ENCODE measurements at regions not wholly inside any gene's neighbourhood (a gene's known extent, or its start where the extent isn't known, plus 50 kb on each side); places are given as distances from the start of the nearest gene placed in this dataset.

DNA sequence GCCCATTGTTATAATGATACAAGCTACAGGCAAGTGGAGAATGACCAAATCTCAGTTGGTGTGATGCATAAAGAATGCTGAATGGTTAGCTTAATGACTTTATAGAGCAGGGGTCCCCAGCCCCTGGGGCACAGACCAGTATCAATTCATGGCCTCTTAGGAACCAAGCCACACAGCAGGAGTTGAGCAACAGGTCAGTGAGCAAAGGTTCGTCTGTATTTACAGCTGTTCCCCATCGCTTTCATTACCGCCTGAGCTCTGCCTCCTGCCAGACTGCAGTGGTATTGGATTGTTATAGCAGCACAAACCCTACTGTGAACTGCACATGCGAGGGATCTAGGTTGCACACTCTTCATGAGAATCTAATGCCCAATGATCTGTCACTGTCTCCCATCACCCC is 114.0 kb upstream of the ZFHX3 start:
- in situ Hi-C loops (cut with HindIII; ENCODE audit: low pct_ligation_motif_present, low sequenced_read_pairs) = no loop called here
- Histone ChIP-seq H3K4me3 (ENCODE audit: low read depth, low read length) (no peak overlapping the region), H3K27me3 (replicated peaks) (no peaks in the 10 kb centered on the region), H3K27ac (no peak overlapping the region), H3K36me3 (replicated peaks) (no peaks in the 10 kb centered on the region)
- DNase-seq = no peak
- TF ChIP-seq, protein P1, sequence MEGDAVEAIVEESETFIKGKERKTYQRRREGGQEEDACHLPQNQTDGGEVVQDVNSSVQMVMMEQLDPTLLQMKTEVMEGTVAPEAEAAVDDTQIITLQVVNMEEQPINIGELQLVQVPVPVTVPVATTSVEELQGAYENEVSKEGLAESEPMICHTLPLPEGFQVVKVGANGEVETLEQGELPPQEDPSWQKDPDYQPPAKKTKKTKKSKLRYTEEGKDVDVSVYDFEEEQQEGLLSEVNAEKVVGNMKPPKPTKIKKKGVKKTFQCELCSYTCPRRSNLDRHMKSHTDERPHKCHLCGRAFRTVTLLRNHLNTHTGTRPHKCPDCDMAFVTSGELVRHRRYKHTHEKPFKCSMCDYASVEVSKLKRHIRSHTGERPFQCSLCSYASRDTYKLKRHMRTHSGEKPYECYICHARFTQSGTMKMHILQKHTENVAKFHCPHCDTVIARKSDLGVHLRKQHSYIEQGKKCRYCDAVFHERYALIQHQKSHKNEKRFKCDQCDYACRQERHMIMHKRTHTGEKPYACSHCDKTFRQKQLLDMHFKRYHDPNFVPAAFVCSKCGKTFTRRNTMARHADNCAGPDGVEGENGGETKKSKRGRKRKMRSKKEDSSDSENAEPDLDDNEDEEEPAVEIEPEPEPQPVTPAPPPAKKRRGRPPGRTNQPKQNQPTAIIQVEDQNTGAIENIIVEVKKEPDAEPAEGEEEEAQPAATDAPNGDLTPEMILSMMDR (IDR thresholded peaks at IDR 0.05; ENCODE audit: low read depth, low read length, missing control alignments) = no peak

DNA sequence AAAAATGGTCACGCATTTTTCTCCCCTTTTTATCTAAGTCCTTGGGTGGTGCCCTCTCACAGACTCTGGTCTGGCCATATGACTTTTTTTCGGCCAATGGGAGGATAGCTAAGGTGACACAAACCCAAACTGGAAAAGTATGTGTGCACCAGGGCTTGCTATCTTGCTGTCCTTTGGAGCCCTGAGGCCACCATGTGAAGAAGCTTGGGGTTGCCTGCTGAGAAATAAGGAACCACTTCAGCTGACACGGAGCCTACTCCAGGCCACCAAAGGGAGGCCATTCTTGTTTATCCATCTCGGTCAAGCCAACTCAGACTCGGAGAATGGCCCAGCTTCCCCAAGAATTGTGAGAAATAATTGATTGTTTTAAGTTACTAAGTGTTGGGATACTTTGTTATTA is 111.4 kb upstream of the ZFHX3 start:
- TF ChIP-seq, protein P1 (IDR thresholded peaks at IDR 0.05; ENCODE audit: low read depth, low read length, missing control alignments) = no peak
- Histone ChIP-seq H3K27ac (no peak overlapping the region), H3K36me3 (replicated peaks) (no peaks in the 10 kb centered on the region), H3K27me3 (replicated peaks) (no peaks in the 10 kb centered on the region), H3K4me3 (ENCODE audit: low read depth, low read length) (no peak overlapping the region)
- DNase-seq = no peak
- in situ Hi-C loops (cut with HindIII; ENCODE audit: low pct_ligation_motif_present, low sequenced_read_pairs) = no loop called here

DNA sequence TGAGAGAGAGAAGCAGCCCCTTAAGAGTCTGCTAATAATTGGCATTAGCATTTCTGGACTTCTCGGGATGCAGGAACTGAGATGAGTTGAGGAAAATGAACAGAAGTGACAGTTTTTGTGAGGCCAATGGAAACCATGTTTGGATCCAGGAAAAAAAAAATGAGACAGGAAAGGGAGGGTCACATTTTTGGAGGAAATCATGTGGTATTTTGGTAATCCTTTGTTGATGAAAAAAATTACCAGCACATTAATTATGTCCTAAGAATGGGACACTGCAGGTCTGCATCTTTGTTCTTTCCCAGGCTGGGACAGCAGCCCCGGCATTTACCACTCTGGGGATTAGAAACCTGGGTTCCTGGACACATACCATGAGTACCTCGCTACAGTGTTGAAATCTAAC is 109.9 kb upstream of the ZFHX3 start:
- DNase-seq = no peak
- Histone ChIP-seq H3K36me3 (replicated peaks) (no peaks in the 10 kb centered on the region), H3K4me3 (ENCODE audit: low read depth, low read length) (no peak overlapping the region), H3K27me3 (replicated peaks) (no peaks in the 10 kb centered on the region), H3K27ac (no peak overlapping the region)
- in situ Hi-C loops (cut with HindIII; ENCODE audit: low pct_ligation_motif_present, low sequenced_read_pairs) = no loop called here
- TF ChIP-seq, protein P1 (IDR thresholded peaks at IDR 0.05; ENCODE audit: low read depth, low read length, missing control alignments) = no peak

DNA sequence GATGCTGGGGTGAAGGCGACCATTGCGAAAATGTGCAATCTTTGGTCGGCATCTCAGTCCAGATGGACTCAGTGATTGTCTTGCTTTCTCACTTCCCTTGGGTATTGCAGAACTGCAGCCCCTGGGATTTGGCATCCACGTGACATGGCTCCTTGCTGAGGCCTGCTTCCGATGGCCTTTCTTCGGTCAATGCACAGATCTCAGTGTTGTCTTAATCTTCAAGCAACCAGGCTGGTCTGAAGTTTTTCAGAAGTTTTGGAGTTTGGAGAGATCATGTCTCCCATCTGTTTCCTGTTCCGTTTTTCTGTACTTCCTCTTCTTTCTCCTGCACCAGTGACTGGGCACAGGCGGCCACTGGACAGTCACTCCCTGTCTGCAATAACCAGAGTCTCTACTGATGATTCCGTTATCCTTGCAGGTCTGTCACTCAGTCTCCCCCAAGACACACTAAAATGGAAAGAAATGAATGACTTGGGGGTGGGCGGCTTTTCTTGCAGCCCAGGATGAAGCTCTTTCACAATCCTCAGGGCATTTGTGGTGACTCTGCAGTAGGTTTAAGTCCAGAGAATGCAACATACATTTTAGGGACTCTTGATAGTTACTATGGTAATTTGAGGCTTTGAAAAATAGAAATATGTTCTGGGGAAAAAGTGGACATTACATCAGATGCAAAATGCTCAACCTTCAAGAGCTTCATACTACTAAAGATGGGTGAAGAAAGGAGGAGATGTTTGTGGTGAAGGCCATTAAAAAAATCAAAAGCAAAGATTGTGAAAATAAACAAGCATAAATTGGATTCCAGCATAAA is 106.3 kb upstream of the ZFHX3 start:
- DNase-seq = no peak
- no peaks in the 10 kb centered on the region for H3K36me3 ChIP-seq (replicated peaks)
- H3K27ac ChIP-seq = no peak overlapping the region
- no peaks in the 10 kb centered on the region for H3K27me3 ChIP-seq (replicated peaks)
- TF ChIP-seq, protein P1 (IDR thresholded peaks at IDR 0.05; ENCODE audit: low read depth, low read length, missing control alignments) = no peak
- H3K4me3 ChIP-seq (ENCODE audit: low read depth, low read length) = no peak overlapping the region
- in situ Hi-C loops (cut with HindIII; ENCODE audit: low pct_ligation_motif_present, low sequenced_read_pairs) = no loop called here

DNA sequence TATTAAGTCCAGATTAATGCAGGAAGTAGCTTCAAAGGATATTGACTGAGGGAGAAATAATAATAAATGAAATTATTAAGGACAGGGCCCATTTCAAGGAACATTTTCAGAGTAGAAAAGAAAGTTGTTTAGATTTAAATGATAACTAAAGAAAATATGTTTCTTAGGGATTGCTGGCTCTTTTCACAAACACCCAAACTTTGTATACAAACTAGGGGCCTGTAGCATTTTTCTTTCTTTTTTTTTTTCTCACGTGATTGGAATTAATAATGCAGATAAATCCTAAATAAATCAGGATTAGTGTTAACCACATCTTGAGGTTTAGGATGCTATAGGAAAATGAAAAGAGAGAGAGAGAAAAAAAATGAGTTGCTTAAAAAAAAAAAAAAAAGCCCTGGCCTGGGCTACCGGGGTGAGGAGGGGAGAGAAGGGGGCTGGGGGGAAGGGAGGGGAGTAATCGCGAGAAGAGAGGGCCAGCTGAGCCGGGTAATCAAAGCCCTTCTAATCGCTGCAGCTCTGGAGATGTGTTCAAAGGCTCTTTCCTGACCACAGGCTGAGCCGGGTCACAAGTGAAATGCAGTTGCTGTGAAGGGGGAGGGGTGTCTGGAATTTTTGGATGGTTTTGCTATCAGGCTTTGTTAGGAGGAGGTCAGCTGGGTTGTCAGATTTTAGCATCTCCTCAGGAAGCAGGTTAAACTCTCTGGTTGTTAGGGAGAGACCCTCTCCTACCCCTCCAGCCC is 104.6 kb upstream of the ZFHX3 start:
- Histone ChIP-seq H3K27me3 (replicated peaks) (no peaks in the 10 kb centered on the region), H3K36me3 (replicated peaks) (no peaks in the 10 kb centered on the region), H3K27ac (no peak overlapping the region), H3K4me3 (ENCODE audit: low read depth, low read length) (no peak overlapping the region)
- no peak for DNase-seq
- in situ Hi-C loops (cut with HindIII; ENCODE audit: low pct_ligation_motif_present, low sequenced_read_pairs) = no loop called here
- TF ChIP-seq, protein P1 (IDR thresholded peaks at IDR 0.05; ENCODE audit: low read depth, low read length, missing control alignments) = no peak
